ENCODE measurements at regions not wholly inside any gene's neighbourhood (a gene's known extent, or its start where the extent isn't known, plus 50 kb on each side); places are given as distances from the start of the nearest gene placed in this dataset.

DNA sequence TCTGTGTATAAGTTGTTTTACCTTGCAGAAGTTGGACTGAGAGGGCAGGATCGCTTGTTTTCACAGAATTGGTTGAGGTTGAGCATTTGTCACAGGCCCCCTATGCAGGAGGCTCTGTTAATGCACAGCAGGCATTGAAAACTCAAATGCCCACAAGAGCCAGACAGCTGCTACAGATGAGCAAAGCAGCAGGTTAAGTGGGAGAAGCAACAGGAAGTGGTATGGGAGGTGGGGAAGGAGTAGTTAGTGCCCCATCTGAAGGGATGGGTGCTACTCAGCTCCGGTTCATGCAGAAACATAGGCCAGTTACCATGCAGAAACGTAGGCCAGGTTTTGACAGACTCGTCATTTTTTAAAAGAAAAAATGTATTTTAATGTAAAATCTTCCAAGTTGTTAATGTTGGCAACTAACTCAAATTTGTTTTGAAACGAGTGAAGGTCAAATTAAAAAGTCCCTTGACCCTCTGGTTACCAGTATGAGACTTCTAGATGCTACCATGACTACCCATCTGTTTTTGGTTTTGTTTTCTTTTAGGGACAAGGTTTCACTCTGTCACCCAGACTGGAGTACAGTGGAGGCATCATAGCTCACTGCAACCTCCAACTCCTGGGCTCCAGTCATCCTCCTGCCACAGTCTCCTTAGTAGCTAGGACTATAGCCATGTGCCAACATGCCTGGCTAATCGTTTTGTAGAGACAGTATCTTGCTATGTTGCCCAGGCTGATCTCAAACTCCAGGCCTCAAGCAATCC is 84.7 kb upstream of the FRMD6 start:
- no peak overlapping the region for H3K4me3 ChIP-seq (ENCODE audit: low read depth, low read length, poor library complexity, severe bottlenecking)
- no TSS peak for BruUV-seq (replicated peaks)
- H3K27ac ChIP-seq (ENCODE audit: low read depth, low read length, poor library complexity, severe bottlenecking), result no peak overlapping the region
- no peaks in the 10 kb centered on the region for H3K4me1 ChIP-seq (ENCODE audit: insufficient read depth, low read length, poor library complexity, severe bottlenecking)
- intact Hi-C loops (cut with micrococcal nuclease; ENCODE audit: unreplicated experiment), result no loop called here
- H3K27me3 ChIP-seq (replicated peaks; ENCODE audit: insufficient read depth, low read depth, low read length, poor library complexity), result no peaks in the 10 kb centered on the region
- no peak for DNase-seq (ENCODE audit: low spot score)
- H3K9me3 ChIP-seq (ENCODE audit: low read depth, low read length, poor library complexity, severe bottlenecking), result no peaks in the 10 kb centered on the region
- TF ChIP-seq EZH2 (IDR thresholded peaks at IDR 0.05; ENCODE audit: borderline replicate concordance, low read depth, low read length, poor library complexity, severe bottlenecking), result no peak
- TF ChIP-seq, protein P1, sequence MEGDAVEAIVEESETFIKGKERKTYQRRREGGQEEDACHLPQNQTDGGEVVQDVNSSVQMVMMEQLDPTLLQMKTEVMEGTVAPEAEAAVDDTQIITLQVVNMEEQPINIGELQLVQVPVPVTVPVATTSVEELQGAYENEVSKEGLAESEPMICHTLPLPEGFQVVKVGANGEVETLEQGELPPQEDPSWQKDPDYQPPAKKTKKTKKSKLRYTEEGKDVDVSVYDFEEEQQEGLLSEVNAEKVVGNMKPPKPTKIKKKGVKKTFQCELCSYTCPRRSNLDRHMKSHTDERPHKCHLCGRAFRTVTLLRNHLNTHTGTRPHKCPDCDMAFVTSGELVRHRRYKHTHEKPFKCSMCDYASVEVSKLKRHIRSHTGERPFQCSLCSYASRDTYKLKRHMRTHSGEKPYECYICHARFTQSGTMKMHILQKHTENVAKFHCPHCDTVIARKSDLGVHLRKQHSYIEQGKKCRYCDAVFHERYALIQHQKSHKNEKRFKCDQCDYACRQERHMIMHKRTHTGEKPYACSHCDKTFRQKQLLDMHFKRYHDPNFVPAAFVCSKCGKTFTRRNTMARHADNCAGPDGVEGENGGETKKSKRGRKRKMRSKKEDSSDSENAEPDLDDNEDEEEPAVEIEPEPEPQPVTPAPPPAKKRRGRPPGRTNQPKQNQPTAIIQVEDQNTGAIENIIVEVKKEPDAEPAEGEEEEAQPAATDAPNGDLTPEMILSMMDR (conservative IDR thresholded peaks at IDR 0.05; ENCODE audit: low read depth, low read length), result no peak
- CTCF ChIA-PET, result no interaction called here
- H3K36me3 ChIP-seq (ENCODE audit: insufficient read depth, low read length, poor library complexity, severe bottlenecking), result no peaks in the 10 kb centered on the region
- POLR2A ChIA-PET (ENCODE audit: low non-redundant PET), result no interaction called here

DNA sequence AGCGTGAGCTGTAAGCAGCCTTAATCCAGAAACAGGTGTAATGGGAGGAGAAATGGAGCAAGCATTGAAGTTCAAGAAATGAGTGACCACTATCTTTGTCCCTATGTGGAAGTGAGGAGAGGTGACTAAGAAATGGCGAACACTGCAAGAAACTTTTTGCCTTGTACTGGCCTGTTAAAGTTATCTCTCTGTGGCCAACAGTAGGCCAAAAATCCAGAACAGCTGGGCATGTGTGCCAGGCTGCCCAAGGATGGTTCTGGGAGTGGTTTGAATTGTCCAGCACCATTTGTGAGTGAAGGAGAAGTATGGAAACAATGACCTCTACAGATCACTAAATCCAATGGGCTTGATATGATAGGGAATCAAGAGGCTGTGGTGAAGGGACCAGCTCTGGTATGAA is 83.3 kb upstream of the FRMD6 start:
- no peak for DNase-seq (ENCODE audit: low spot score)
- H3K4me3 ChIP-seq (ENCODE audit: low read depth, low read length, poor library complexity, severe bottlenecking), result no peak overlapping the region
- intact Hi-C loops (cut with micrococcal nuclease; ENCODE audit: unreplicated experiment), result no loop called here
- no peaks in the 10 kb centered on the region for H3K4me1 ChIP-seq (ENCODE audit: insufficient read depth, low read length, poor library complexity, severe bottlenecking)
- no peak for TF ChIP-seq EZH2 (IDR thresholded peaks at IDR 0.05; ENCODE audit: borderline replicate concordance, low read depth, low read length, poor library complexity, severe bottlenecking)
- TF ChIP-seq, protein P1 (conservative IDR thresholded peaks at IDR 0.05; ENCODE audit: low read depth, low read length), result no peak
- H3K27me3 ChIP-seq (replicated peaks; ENCODE audit: insufficient read depth, low read depth, low read length, poor library complexity), result no peaks in the 10 kb centered on the region
- no peaks in the 10 kb centered on the region for H3K9me3 ChIP-seq (ENCODE audit: low read depth, low read length, poor library complexity, severe bottlenecking)
- ChIA-PET POLR2A (ENCODE audit: low non-redundant PET) (no interaction called here), CTCF (interaction anchor here (0.7 kb wide), 1 partner anchor 66 kb away, joined by 5 read pairs; no protein-coding TSS in a partner anchor)
- H3K36me3 ChIP-seq (ENCODE audit: insufficient read depth, low read length, poor library complexity, severe bottlenecking), result no peaks in the 10 kb centered on the region
- H3K27ac ChIP-seq (ENCODE audit: low read depth, low read length, poor library complexity, severe bottlenecking), result no peak overlapping the region
- BruUV-seq (replicated peaks), result no TSS peak

DNA sequence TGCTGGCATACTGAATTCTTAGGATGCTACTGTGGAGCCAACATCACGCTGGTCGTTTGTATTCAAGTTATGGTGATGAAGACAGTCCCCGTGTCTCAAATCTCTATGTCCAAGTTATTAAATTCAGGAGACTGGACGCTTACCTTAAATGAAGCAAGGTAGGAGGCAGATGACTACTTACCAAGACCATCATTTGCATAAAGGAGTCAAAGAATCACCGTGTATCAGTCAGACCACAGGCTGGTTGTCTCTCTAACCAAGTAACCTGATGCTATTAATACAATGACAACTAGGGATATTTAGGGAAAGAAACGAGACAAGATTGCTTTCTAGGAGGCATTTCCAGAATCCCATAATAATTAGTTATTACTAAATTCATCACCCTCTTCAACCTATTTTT is 78.1 kb upstream of the FRMD6 start:
- intact Hi-C loops (cut with micrococcal nuclease; ENCODE audit: unreplicated experiment), result no loop called here
- no TSS peak for BruUV-seq (replicated peaks)
- no peak for DNase-seq (ENCODE audit: low spot score)
- POLR2A ChIA-PET (ENCODE audit: low non-redundant PET), result no interaction called here
- no peak overlapping the region for H3K27ac ChIP-seq (ENCODE audit: low read depth, low read length, poor library complexity, severe bottlenecking)
- no peaks in the 10 kb centered on the region for H3K27me3 ChIP-seq (replicated peaks; ENCODE audit: insufficient read depth, low read depth, low read length, poor library complexity)
- CTCF ChIA-PET, result no interaction called here
- no peaks in the 10 kb centered on the region for H3K9me3 ChIP-seq (ENCODE audit: low read depth, low read length, poor library complexity, severe bottlenecking)
- TF ChIP-seq, protein P1 (conservative IDR thresholded peaks at IDR 0.05; ENCODE audit: low read depth, low read length), result no peak
- TF ChIP-seq EZH2 (IDR thresholded peaks at IDR 0.05; ENCODE audit: borderline replicate concordance, low read depth, low read length, poor library complexity, severe bottlenecking), result no peak
- no peaks in the 10 kb centered on the region for H3K36me3 ChIP-seq (ENCODE audit: insufficient read depth, low read length, poor library complexity, severe bottlenecking)
- no peaks in the 10 kb centered on the region for H3K4me1 ChIP-seq (ENCODE audit: insufficient read depth, low read length, poor library complexity, severe bottlenecking)
- H3K4me3 ChIP-seq (ENCODE audit: low read depth, low read length, poor library complexity, severe bottlenecking), result no peak overlapping the region

Data from A673 (cell line).